ENCODE measurements at regions not wholly inside any gene's neighbourhood (a gene's known extent, or its start where the extent isn't known, plus 50 kb on each side); places are given as distances from the start of the nearest gene placed in this dataset.
"Not testable (repeated sequence)": the region's sequence is repeated elsewhere in the genome, so short reads cannot be mapped to it uniquely, and the experiment has no call there.

DNA sequence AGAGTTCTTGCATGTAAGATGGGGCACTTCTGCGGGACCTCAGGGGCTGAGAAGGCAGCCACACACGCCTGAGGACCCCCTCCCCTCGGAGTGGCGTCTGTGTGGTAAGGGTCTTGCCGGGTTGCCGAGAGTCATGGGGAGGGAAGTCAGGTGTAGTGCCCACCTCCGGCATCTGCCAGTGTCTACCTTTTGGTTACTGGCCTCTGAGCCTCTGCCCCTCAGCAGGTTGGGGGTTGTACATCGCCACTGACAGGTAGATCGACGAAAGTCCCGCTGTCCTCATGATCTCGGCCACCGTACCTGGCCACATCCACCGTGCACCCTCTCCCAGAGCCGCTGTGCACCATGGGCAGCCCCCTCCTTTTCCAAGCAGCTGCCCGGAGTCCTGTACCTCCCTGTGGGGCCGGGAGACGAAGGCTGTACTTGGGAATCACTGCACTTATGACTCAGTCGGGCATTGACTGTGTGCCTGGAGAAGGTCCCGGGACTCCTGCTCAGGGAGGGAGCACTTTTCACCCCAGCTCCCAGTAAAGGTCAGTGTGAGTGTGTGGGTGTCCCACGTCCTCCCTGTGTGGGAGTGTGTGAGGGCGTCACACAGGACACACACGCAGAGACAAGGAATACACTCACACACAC is 332.4 kb upstream of the MYT1L start:
- no peak for DNase-seq (ENCODE audit: low read depth)

DNA sequence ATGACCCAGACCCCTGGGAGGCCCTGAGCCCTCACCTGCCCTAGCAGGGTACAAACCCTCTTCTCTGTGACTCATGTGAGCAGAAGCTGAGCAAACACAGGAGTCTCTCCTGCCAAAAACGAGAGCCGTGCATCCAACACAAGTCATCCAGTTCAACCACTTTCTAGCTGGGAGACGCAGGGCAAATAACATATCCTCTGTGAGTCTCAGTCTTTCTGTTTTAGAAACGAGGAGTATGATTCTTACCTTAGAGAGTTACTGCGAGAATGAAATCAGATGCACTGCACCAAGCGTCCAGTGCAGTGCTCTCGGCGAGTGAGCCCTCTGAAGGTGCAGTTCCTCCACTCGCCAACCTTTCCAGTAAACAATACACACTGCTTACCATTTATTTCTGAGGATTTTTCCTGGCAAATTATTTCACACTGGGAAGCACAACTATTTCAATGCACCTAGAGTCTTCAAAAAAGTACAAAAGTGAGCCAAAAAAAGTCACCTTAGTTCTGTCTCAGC is 331.8 kb upstream of the MYT1L start:
- no peak for DNase-seq (ENCODE audit: low read depth)

DNA sequence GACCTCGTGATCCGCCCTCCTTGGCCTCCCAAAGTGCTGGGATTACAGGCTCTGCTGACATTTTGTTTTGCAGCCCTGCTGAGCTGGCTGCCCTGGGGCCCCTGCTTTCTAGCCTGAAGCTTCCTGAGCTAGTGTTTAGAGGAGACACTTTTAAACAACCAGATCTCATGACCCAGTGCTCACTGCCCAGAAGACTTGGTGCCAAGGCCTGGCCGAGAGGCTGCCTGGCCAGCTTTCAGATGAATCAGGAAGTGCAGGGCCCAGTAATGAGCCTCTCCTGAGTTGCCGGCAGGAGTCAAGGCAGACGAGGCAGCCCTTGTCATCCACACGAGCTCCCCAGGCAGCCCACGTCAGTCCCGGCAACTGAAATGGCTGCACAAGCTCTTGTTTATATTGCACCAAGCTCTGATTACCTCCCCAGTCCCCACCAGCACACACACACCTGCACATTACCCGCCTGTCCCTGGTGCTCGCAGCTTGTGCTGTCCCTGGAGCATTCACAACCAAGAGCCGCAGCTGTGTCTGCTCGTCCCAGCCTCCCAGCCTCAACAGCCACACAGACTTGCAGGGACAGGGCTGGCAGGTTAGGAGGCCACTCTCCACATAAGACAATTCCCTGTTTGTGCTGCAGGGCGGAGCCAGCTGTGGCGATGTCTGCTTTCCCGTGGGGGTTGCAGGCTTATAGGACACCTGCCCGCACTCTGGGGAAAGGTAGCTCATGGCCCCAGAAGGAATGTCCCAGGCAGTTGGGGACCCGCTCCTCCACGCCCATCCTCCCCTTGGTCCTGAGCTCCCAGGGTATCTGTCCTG is 331.2 kb upstream of the MYT1L start:
- DNase-seq (ENCODE audit: low read depth): no peak

DNA sequence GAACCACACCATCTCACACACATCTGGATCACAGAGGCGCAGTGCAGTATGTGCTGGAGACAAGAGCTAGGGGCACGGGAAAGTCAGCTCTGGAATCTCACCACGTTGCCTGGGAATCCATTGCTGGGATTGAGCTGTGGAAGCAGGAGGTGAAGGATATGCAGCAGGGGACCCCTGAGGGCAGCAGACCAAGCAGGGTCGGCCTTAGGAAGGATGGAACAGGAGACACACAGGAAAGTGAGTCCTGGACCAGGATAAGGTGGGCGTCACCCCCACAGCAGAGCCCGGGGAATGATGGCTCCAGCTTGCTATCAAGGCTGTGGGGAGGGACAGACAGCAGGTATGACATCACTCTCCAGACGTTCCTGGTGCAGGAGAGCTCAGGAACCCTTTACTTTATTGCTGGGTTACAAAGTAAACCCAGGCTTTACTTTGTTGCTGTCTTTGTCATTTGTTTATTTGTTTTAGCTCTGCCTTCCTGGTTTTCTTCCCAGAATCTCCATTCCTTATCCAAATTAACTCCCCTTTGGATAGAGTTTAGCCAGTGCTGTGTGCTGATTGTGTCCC is 329.8 kb upstream of the MYT1L start:
- DNase-seq (ENCODE audit: low read depth): no peak

DNA sequence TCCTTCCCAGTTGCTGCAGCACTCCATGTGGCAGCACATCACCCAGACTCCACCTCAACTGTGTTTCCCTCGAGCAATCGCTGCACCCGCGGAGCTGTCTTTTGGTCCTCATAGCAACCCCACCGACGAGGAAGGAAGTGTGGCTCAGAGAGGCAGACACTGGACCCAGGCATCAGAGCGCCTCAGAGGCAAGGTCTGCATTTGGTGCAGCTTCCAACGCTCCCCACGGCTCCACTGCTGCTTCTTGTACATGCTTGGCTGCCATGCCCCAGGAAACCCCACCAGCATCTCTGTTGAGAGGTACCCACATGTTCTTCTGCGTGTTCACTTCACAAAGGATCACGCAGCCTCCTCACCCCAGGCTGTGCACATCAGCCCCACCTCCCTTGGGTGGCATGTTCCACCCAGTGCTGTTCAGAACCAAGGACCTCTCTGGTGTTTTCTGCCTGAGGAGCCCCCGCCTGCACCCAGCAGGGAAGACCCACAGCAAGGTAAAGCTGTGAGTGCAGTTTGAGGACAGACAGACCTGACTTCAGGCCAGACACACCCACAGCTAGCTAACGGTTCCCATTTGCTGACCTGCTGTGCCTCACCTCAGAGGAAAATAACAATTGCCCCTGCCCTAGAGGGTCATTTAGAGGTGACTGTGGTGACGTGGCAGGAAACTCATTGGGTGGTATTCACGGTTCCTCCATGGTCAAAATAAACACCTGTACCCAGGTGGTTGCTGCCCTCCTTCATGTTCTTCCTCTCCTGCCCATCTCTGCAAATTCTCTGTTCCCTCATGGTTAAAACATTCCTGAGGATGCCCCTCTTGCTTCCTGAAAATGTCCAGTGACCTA is 326.3 kb upstream of the MYT1L start:
- no peak for DNase-seq (ENCODE audit: low read depth)

DNA sequence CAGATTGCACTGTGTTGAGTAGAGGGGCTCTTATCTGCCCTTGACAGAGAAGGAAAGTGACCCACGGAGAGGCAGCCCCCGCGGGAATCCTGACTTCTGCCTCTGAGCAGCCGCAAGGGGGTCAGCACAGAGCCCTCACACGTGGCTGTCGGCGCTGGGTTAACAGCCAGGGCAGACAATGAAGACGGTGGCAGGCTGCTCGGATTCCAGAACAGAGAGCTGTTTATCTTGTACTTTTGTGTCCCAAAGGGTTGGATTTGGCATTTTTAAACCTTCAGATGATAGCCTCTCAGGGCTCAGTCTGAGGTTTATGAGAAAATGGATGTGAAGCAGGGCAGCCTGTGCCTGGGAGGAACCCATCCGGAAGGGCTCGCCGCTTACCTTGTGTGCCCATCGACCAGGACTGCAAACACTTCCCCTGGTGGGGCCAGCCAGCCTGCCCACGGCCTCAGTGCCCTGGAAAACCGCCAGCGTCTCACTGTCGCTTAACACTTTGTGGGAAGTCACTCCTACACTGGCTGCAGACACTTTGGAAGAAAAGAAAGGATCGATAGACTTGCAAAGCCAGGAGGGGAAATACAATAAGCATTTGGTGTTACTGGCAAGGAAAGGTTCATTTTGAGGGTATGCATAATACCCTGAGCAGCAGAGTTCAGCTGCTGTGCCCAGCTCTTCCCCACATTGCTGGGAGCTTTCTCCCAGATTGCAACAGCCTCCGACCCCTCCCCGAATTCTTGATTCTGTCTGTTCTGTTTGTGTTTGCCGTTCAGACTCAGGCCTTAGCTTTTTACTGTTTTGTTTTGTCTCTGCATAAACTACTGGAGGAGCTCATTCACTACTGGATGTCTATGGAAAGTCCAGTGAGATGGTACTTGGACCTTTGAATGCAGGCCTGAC is 325.3 kb upstream of the MYT1L start:
- DNase-seq (ENCODE audit: low read depth): no peak

DNA sequence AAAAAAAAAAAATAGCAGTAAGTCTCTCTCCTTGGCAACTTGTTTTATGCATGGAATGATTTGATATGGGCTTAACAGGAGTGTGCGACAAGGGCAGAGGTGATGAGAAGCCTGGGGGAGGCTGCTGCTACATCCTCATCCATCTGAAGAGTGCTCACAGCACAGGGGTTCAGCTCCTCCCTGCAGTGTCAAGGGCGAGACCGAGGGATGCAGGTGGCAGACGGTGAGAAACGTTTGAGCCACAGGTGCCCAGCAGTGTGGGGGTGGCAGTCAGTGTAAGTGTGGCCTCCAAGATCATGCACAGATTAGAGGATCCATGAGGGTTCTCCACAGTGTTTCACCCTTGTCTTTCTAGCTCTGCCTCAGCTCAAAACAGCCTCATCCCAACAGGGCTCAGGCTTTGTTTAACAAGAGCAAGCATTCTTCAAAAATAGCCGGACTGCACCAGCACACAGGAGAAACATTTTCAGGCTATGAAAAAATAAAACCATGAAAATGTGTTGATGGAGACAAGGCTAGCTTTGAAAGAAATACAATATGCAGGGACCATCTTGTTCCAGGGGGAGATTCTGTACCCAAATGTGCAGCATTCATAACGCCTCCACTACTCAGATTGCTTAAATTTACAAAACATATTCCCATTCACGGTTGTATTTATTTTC is 324.5 kb upstream of the MYT1L start:
- no peak for DNase-seq (ENCODE audit: low read depth)

DNA sequence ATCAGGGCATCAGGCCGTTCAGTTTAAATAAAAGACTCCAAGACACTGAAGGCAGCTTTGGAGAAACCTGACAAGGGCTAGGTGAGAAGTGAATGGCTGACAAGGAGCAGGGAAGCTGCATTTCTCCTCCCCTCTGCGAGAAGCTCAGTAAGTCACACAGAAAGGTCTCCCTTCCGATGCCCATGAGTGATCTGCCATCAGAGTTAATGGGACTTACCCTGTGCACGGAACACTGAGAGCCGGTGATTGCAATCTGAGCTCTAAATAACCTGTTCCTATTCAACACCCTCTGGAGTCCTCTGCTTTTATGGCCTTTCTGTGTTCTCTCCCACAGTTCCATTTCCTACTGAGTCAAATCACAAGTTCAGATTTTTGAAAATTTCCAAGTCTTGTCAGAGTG is 322.2 kb upstream of the MYT1L start:
- no peak for DNase-seq (ENCODE audit: low read depth)

DNA sequence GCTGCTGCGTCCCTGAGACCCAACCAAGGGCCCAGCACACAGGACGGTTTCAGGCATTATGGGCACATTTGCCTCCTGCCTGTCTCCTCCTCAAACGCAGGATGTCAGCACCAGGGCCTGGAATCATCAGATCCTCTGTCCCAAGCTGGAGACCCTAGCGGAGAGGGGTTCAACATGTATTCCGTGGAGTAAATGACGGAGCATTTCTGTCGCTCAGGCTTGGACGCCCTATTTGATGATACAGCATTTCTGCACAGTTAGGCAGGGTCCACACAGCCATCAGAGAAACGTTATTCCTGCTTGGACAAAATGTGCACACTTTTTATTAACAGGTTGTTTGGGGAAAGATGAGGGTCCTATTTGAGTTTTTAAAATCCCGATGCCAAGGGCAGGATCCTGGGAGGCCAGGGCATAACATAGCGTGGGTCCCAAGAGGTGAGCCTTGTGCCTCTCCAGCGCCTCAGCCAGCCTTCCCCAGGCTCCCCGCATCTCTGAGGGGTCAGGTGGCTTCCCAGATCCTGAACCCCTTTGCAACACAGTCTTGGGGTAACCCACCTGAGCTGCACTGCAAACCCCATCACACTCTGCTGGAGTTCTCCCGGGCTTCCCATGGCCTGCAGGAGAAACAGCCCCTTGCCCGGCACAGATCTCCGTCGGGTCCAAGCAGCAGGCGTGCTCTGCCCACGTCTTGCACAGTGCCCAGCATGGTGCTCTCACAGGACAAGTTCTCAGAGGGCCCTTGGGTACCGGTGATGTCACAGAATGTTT is 319.7 kb upstream of the MYT1L start:
- DNase-seq (ENCODE audit: low read depth): no peak

DNA sequence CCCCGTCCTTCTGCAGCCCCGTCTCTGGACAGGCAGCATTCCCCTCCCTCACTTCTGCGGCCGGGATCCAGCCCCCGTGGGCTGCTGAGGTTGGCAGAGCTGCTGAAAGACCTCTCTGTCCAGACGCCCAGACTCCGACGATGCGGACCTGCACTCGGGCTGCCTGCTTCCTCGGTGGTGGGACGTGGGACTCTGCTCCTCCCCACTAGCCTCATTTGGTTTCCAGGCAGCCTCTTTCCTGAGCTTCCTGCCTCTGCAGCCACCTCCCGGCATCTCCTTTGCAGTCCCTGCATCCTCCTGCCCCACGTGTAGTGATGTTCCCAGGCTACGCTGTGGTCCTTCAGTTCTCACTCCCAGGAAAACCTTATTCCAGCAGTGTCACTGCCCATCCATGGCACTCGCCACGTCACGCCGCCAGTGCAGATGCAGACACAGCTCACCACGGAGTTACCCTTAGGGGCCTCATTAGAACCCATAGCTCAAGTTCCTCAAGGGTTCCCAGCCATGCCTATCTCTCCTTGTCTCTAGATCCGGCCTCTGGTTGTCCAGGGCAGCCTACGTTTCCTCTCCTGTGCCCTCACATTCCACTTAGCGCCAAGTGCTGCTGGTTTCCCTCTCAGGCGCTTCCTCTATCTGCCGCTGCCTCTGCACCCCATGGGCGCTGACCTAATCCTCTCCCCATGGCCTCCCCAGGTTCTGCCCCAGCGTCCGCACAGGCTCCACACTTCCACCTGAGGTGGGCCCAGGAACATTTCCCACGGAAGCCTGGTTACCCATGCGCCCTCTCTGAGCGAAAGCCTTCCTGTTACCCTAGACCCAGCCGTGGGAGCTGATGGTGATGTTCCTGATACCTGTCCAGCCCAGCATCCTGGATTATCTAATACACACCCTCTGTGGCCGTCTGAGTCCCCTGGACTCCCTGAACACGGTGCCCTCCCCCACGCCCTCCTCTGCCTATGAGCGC is 318.3 kb upstream of the MYT1L start:
- no peak for DNase-seq (ENCODE audit: low read depth)

DNA sequence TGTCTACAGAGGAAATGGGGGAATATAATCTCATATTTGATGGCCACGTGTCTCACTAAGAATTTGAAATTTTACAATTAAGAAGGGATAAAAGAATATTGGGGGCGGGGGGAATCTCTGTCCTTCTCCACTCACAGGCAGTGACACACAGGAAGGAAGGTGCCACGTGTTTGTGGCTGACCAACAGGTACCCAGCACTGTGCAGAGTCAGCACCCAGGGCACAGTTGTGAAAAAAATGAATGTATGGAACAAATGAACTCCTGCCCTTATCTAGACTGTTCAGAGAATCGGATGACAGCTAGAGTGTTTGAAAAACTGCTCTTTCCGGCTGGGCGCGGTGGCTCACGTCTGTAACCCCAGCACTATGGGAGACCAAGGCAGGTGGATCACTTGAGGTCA is 317.0 kb upstream of the MYT1L start:
- DNase-seq (ENCODE audit: low read depth): no peak

DNA sequence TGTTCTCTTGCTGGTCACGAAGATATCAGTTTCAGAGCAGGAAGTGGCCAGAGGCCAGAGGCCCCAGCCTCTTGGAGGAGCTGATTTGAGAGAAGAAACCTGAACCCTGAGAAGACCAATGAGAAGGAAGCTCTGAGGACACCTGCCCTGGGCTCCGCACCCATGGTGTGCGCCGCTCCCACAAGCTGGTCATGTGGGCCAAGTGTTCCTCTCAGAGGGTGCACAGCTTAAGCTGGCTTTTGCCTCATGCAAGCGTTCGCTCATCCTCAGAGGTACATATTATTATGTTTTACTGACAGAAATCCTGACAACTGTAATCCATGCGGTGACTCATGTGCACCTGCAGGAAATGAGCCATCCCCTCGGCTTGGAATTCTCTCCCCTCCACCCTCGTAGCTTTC is 316.1 kb upstream of the MYT1L start:
- DNase-seq (ENCODE audit: low read depth): no peak

DNA sequence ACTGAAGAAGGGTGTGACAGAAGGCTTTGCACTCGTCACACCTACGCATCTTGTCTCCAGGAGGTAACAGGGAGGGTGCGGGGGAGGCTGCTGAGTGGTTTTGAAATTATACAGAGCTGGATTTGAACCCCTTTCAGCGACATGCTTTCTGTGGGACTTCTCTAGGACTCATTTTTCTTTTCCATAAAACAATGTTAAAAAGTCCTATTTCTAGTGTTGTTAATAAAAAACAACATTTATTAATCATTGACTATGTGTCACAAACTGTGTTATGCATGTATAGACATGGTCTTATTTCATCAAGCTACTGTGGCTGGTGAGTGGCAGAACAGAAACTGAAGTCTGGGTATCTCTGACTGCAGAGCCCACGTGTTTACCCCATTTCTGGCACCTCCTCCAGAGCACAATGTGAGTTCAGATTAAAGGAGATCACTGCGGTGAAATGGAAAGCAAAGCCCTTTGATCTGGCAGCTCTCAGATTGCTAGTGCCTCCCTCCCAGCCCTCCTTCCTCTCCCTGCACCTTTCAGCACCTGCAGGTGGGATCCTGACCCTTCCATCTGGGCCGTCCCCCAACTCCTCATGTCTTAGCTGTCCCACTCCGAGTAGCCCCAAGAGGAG is 315.5 kb upstream of the MYT1L start:
- DNase-seq (ENCODE audit: low read depth): no peak

DNA sequence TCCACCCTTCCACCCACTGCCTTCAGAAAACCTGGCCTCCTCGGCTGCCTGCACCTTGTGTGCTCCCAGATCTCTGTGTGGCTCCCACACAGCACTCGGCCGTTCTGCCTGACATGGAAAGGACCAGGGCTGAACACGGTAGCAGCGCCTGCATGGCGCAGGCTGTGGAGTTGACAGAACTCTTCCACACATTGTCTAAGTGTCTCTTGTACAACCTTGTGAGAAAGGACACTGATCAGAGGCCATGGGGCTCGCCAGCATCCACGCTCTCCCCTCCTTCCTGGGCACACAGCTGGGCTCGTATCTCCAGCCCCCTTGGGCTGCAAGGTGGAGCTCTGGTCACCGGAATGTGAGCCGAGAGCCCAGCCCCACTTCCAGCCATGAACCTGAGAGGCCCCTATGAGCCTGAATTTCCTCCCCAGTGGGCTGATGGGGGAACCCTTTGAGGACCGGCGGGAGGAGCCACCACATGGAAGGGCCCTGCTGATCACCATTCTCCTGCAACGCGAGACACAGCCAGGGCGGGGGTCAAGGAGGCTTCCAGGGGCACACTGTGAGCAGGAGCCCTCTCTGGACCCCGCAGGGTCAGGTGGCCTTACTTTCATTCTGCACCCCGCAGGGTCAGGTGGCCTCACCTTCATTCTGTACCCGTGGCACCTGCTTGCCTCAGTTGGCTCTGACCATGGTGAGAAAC is 314.2 kb upstream of the MYT1L start:
- no peak for DNase-seq (ENCODE audit: low read depth)

DNA sequence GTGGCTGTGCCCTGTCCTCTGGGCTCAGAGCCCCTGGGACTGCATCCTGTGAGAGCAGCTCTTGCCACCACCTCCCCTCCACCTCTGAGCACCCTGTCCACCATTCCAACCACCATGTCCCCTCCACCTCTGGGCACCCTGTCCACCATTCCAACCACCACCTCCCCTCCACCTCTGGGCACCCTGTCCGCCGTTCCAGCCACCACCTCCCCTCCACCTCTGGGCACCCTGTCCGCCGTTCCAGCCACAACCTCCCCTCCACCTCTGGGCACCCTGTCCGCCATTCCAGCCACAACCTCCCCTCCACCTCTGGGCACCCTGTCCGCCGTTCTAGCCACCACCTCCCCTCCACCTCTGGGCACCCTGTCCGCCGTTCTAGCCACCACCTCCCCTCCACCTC is 313.7 kb upstream of the MYT1L start:
- DNase-seq (ENCODE audit: low read depth): not testable (repeated sequence)

DNA sequence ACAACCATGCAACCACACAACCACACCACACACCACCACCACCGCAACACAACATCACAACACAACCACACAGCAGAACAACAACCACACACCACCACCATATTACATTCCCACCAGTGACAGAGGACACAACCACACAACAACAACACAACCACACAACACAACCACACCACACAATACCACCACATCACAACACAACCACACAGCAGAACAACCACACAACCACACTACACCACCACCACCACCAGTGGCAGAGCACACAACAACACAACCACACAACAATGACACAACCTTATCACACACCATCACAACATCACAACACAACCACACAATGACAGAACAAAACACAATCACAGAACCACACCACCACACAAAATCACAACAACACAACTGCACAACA is 313.0 kb upstream of the MYT1L start:
- DNase-seq (ENCODE audit: low read depth): no peak
